T-helper 2 cell treated with Interferon-gamma antibody and Interleukin-4, amounts not matched to agents 100 ng/mL and 5 ng/mL, for 36 hours (primary cell): ENCODE measurements at regions not wholly inside any gene's neighbourhood (a gene's known extent, or its start where the extent isn't known, plus 50 kb on each side); places are given as distances from the start of the nearest gene placed in this dataset.

Experiments
- intact Hi-C: fragments of 100-400 bp; cut with micrococcal nuclease; formaldehyde crosslinking; loops from one replicate; pipeline ENCODE4 v1.15.1; 2023

GRCh38 chr16:26281381-26282110 lies 589.8 kb downstream of the HS3ST4 start:
- intact Hi-C loops: no loop called here

DNA sequence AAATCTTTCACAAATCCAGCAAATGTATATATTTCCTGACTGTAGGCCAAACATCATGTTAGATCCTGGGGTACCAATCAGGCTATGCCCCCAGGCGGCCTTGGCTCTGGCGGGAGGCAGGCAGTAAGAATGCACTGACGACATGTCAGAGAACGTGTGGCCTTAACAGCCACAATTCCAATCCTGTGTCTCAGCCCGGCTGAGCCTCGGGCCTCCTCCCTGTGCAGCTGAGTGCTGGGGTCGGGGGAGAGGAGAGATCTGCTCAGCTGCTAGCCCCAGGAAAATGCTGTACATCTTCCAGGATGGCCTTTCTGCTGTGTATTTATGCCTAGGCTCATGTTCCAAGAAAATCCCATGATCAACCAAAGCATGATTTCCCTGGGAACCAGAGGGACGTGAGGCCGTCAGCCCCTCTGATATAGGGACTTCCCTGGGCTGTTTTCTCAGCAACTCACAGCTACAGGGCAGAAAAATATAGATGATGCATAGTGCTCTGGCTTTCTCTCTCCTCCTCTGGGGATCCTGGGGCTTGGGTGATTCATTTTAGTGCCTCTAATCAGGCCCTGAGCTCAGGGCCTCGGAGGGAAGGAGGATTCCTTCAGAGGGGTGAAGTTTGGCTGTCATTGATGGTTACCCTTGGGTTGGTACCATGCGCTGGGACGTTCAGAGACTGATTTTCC lies 604.0 kb downstream of the HS3ST4 start:
- intact Hi-C loops: no loop called here

DNA sequence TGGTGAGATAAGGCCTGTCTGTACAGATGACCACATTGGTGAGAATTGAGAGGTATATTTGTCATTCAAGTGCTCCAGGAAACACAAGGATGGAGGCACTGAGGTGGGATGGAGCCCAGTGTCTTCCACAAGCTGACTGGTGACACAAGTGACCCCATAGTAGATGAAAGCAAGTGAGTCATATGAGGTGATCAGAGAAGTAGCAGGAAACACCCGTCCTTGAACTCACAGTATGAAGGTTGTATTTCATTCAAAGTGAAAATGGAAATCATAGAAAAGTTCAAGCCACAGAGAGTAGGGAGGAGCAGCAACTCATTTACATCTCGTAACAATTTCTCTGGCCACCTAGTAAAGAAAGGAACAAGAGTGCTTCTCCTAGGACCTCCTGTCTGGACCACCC lies 609.8 kb downstream of the HS3ST4 start:
- intact Hi-C loops: no loop called here

DNA sequence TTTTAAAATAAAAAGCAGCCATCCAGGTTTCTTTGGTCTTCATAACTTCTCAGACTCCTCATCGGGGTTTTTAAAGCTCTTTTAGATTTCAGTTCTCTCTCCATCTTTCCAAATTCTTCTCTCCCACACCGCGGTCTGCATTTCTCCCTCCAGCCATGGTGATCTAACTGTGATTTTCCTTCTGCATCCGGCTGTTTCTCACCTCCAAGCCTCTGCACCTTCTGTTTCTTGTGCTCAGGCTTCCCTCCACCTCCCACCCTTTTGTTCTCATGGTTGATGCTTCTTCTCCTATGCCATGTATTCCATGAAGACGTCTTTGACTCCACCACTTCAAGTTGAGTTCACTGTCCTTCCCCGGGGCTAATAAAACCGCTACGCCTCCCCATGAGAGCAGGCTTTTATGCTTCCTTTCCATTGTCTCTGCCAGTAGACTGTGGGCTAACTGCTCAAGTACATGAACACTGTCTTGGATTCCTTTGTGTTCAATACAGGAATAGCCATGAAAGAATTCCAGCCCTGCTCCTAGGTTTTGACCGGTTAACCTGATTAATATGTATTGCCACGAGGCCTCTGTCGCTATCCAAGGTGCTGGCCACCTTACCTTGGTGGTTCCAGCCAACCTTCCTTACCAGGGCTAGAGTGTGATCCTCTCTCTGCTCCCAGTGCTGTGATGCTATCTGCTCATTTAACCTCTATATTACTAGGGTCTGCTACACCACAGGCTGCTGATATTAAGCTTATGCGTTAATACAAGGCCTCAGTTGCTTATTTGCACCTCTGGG lies 625.1 kb downstream of the HS3ST4 start:
- intact Hi-C loops: no loop called here

GRCh38 chr16:26317885-26318284 lies 626.1 kb downstream of the HS3ST4 start:
- intact Hi-C loops: no loop called here

DNA sequence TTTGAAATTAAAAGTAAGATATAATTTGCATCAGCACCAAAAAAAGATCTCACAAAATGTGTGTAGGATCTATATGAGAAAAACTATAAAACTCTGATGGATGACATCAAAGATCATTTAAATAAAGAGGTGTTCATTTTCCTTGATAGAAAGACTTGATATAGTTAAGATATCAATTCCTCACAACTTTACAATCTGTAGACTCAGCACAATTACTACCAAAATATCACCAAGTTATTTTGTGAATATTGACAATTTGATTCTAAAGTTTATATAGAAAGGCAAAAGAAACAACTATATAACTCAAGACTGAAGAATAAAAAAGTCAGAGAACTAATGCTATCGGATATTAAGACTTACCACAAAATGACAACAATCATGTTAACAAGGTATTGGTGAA lies 638.9 kb downstream of the HS3ST4 start:
- intact Hi-C loops: no loop called here

DNA sequence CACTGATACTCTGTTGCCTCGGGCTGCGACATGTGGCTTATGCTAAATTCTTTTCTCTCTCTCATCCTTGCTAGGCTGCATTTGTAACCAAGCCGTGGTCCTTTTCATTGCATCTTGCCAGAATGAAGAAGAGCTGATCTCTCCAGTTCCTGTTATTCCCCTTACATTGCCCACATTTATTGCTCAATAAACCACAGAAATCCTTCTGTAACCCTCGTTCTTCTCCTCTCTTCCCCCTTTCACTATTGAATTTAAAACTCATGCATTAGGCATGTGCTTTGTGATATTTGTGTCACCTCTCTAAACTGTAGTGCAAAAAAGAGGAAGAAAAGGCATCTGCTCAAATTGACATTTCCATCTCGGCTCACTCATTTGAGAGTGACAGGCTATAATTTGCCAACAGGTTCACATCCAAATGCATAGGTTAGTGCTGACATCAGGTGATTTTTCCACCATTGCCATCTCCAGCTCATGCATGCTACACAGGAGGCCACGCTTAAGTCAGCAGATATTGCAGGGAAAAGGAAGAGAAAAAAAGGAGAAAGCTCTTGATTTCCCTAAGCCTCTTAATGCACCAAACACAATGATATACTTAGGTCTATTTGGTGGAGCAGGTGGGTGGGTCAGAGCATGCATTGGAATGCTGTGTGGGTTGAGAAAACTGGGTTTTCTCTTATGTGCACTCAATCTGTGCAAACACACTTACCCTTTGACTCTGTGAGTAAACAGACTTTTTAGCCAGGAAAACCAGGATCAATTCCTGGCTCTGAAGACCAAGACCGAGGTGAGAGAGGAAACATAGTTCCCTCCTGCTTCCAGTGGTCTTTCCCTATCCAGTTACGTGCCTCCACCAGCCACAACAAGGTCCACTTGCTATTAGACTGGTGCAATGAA lies 642.7 kb downstream of the HS3ST4 start:
- intact Hi-C loops: no loop called here

DNA sequence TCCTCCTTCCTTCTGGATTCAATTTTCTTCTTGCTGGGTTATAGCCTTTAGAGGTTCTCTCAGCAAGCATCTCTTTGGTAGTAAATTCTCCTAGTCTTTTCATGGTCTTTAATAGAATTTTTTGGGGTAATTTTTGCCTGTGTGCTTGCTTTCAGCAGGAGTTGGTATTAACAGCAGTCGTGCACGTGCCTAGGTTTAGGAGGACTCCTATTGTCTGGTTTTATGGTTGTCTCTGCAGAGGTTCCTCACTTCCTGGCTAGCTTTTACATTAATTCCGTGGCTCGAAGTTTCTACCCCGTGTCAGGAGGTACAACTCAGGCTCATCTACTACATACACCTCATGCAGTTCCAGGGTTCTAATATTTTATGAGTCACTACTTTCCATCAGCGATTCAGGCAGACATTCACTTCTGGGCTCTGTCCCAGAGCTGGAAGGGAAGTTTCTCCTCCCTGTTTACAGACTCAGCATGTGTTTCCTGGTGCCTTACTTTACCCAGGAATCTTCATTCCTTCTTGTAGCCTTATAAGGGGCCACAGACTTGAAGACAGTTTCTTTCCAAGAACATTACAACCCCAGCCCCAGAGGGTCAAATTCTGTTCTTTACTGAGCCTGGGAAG lies 643.6 kb downstream of the HS3ST4 start:
- intact Hi-C loops: no loop called here

DNA sequence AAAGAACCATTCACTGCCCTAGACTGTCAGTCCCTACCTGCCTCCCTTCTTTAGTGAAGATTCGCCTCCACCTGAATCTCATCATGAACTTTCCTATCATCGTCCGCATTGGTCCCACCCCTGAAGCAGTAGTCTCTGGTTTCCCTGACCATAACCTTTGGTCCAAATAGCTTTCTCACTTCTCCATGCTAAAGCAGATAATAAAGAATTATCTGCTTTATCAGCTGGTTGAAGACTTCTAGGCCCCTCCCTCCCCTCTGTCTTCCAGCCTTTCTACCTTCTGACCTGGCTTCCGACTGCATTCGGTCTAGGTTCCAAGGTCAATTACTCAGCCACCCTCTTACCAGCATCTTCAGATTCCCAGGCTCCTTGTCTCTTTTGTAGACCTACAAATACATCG lies 650.9 kb downstream of the HS3ST4 start:
- intact Hi-C loops: no loop called here

DNA sequence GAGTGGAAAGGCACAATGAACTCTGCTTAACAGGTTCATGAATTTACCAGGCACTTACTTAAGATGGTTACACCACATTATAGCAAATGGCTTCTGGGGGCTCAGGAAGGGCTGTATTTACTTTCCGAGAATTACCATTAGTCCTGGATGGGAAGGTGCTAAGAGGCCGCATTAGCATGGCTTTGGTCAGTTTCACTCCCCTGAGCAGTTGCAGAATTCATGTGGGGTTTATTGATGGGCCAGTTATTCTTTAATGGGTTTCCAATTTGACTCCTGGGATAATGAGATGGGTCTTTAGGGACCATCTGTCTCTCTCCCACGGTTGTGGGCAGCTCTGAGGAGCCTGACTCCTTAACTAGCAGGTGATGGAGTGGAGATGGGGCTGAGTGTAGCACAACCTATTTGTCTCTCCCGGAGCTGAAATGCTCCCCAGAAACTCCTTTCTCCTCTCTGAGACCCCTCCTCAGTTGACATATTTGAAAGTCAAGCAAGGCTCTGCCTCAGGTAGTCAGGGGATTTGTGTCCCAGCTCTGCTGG lies 652.5 kb downstream of the HS3ST4 start:
- intact Hi-C loops: no loop called here

- intact Hi-C loops: no loop called here
Observed at GRCh38 chr16:26344976-26345375, 653.2 kb downstream of the HS3ST4 start.

DNA sequence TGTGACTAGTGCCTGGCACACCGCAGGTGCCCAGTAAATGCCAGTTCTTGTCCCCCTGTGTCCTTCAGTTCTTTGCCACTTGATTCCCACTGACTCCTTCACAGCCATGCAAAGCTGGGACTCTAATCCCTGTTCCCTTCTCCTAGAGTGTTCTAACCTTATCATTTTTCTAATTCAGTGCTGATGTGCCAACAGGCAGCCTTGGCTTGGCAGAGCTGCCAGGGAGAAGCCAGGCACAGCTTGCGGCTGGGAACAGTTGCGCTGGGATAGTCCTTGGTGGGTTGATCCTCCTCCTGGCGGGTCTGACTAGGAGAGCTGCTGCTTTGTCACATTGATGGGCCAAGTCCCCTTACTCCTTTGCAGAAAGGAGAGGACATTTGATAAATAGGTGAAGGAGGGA lies 654.2 kb downstream of the HS3ST4 start:
- intact Hi-C loops: no loop called here

- intact Hi-C loops: no loop called here
Observed at GRCh38 chr16:26348095-26348494, 656.3 kb downstream of the HS3ST4 start.

DNA sequence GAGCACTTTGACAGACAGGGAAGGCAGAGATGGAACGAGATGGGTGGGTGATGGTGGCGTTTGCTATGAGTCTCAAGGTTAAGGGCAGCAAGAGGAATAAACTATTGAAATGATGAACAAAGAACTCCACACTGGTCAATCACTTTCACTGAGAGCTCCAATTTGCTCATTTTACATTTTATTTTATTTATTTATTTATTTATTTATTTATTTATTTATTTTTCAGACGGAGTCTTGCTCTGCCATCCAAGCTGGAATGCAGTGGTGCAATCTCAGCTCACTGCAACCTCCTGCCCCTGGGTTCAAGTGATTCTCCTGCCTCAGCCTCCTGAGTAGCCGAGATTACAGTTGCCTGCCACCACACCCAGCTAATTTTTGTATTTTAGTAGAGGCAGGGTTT lies 669.1 kb downstream of the HS3ST4 start:
- intact Hi-C loops: no loop called here

DNA sequence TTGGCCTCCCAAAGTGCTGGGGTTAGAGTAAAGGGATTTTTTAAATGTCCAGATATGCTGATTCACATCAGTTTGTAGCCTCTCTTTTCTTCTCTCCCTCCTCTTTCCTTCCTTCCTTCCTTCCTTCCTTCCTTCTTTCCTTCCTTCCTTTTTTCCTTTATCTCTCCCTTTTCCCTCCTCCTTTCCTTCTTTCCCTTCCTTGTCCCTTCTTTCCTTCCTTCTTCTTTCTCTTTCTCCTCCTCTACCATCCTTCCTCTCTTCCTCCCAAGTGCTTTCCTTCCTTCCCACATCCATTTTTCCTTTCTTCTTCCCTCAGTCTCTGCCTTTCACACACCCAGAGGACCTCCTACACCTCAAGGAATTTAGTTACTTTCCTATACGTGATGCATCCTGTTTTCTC lies 671.8 kb downstream of the HS3ST4 start:
- intact Hi-C loops: no loop called here

GRCh38 chr16:26365161-26365940 lies 673.6 kb downstream of the HS3ST4 start:
- intact Hi-C loops: no loop called here

- intact Hi-C loops: no loop called here
Observed at GRCh38 chr16:26371349-26371869, 679.6 kb downstream of the HS3ST4 start.

- intact Hi-C loops: no loop called here
Observed at GRCh38 chr16:26374279-26374925, 682.6 kb downstream of the HS3ST4 start.

DNA sequence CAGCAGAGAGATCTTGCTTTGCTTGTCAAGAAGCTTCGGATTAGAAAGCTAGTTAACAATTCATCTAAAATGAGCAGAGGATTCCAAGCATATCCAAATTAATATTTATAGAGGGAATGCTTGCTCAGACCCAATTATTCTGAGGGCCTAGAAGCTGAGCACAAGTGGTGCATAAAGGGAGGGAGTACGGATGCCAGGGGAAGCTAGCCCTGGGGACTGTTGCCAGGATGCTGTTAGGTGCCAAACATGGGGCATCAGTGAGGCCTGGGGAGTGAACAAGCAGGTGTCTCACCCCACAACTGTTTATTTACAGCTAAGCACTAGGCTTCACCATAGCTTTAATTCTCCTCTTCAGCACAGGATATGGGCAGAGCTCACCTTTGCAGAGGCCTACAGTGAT lies 684.1 kb upstream of the C16orf82 start:
- intact Hi-C loops: no loop called here
